C4-2B (cell line): ENCODE measurements at regions not wholly inside any gene's neighbourhood (a gene's known extent, or its start where the extent isn't known, plus 50 kb on each side); places are given as distances from the start of the nearest gene placed in this dataset.

Experiments used
- H3K27ac ChIP-seq: fragments of 450-650 bp; 2 replicates; pipeline ENCODE4 v1.5.1; 2017
- CTCF ChIP-seq: fragments of 450-650 bp; conservative IDR thresholded peaks from 2 replicates; pipeline ENCODE4 v1.5.1; 2017; ENCODE audit warnings: mild to moderate bottlenecking
- ZFX ChIP-seq: fragments of 450-650 bp; IDR thresholded peaks from 2 replicates; pipeline ENCODE4 v1.6.1; 2017

DNA sequence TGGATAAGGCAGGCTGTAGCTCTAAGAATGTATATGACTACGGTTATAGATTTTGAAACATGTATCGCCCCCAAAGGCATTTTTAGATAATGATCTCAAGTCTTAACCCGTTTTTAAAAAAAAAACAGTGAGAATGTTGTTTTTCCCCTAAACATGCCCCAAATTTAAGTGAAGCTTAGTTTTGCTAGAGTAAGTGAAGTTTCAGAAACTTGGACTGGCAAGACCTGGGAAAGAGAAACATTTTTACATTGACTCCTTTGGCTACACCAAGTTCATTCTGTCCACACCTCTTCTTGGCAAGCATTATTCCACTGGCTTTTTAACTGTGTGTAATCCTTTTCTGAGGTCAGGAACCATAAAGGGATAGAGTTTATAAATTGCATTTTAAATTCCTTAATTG lies 216.7 kb upstream of the CELF2 start:
- TF ChIP-seq ZFX (no peak), CTCF (no peak)
- H3K27ac ChIP-seq = no peak overlapping the region

DNA sequence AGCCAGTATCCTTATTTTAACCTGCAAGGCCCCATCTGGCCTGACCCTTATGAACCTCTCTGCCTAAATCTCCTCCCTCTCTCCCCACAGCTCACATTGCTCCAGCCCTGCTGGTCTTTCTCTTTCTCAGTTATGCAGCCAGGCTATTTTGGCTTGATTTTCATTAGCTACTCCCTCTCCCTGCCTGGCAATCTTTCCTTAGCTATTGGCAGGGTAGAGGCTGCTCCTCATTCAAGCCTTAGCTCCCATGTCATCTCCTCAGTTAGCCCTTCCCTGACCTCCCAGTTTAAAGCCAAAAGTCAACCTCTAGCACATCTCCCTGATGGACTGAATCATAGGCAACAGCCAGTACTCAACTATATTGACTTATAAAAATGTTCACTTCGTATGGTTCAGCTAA lies 214.4 kb upstream of the CELF2 start:
- no peak for TF ChIP-seq CTCF
- no peak for TF ChIP-seq ZFX
- H3K27ac ChIP-seq = no peak overlapping the region

DNA sequence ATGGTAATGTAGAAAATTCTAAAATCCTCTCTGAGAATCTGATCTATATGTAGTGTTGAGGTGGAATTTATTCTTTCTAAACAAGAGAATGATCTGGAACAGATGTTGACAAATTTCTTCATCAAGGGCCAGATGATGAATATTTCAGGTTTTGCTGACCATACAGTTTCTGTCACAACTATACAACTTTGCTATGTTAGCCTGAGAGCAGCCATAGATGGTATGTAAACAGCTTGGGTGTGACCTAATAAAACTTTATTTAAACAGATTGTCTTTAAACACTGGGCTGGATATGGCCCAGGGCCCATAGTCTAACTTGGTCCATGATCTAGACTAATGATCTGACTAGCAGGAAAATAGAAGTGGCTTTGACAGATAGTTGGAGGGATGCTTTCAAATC lies 213.6 kb upstream of the CELF2 start:
- TF ChIP-seq ZFX (no peak), CTCF (no peak)

DNA sequence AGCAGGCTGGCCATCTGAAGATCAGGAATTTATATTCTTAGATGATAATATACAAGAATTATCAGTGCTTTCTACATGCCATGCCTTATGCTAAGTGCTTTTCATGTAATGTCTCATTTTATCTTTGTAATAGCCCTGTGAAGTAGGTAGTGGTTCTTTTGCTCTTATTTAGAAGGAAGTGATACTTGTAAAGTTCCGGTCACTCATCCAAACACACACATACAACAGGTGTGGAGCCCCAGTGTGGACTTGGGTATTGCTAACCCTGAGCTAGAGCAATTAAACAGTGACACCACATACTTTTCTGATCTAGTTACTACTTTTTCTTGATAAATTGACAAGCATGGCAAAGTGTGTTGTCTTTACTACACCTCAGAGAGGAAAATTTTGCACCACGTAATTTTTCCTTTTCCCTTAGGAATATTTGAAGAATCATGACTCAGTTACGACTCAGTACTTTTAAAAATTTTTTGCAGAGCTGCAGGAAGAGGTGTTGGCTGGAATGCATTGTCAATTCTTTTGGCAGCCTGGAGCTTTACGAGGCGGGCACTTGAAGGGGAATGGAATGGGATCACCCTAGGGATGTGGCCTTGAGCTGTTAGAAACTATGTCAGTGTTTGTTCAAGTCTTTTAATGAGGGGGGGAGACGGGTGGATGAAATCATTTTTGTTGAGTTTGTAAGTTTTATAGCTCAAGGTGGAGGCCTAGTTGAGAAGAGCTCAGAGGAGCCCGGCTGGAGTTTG lies 212.5 kb upstream of the CELF2 start:
- H3K27ac ChIP-seq = no peak overlapping the region
- TF ChIP-seq ZFX = no peak
- no peak for TF ChIP-seq CTCF

More for the DNA sequence above, 213.6 kb upstream of the CELF2 start:
- no peak overlapping the region for H3K27ac ChIP-seq

DNA sequence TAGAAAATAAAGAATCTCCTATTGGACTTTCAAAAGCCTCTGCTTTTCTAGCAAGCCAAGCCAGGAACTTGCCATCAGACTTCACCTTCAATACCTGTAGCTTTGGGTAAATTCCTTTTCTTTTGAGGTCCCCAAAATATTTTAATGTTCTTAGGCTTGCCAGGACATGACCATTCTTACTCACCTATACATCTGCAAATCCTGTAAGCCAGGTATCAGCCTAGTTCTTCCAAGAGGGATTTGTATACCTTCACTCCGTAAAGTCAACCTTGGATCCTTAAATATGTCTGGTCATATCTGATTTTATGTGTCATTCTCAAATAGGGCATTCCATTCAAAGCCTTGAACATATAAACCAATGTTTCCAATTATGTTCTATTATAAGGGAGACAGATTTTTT lies 210.6 kb upstream of the CELF2 start:
- TF ChIP-seq CTCF (no peak), ZFX (no peak)
- no peak overlapping the region for H3K27ac ChIP-seq

DNA sequence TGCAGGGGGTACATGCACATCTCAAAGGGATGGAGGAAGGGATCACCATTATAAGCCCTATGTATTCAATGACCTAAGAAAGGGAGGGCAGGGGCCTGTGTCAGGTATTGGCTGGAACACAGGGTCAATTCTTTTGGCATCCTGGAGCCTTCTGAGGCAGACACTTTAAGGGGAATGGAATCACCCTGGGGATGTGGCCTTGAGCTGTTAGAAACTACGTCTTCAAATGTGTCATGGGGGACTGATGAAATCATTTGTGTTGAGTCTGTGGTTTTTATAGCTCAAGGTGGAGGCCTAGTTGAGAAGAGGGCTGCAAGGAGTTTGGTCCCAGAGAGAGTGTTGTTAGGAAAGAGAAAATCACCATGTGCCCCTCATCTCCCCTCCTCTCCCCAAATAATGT lies 206.1 kb upstream of the CELF2 start:
- no peak overlapping the region for H3K27ac ChIP-seq
- no peak for TF ChIP-seq ZFX
- no peak for TF ChIP-seq CTCF

- no peak overlapping the region for H3K27ac ChIP-seq
- no peak for TF ChIP-seq CTCF
- no peak for TF ChIP-seq ZFX
Observed at GRCh38 chr10:10813656-10814055, 204.0 kb upstream of the CELF2 start.
